CD8-positive, alpha-beta memory T cell (primary cell): ENCODE measurements at regions not wholly inside any gene's neighbourhood (a gene's known extent, or its start where the extent isn't known, plus 50 kb on each side); places are given as distances from the start of the nearest gene placed in this dataset.

Experiments
- CTCF ChIA-PET: fragments of 350-600 bp; sonication (Branson Sonifier 250); formaldehyde crosslinking; loops from one replicate; lab custom pipeline; 2021; ENCODE audit warnings: antibody characterized with exemption; lab: Charles Lee
- POLR2A ChIA-PET: fragments of 350-600 bp; sonication (Branson Sonifier 250); formaldehyde crosslinking; loops from one replicate; lab custom pipeline; 2021; ENCODE audit warnings: antibody characterized with exemption; lab: Charles Lee
- DNase-seq, 5 donors: peaks; one replicate each; pipeline versions ENCODE4 v3.0.0 to v3.0.0-alpha.2; 2020 to 2022; ENCODE audit warnings: mixed read lengths in 1 of 5
- H3K27ac ChIP-seq: one replicate; pipeline ENCODE4 v1.7.0; 2013; ENCODE audit warnings: low read depth, mild to moderate bottlenecking, low read length, moderate library complexity
- H3K27me3 ChIP-seq: 2 replicates; pipeline ENCODE4 v1.7.0; 2013; ENCODE audit warnings: low read length, mild to moderate bottlenecking; ENCODE audit not compliant: insufficient read depth, poor library complexity, severe bottlenecking
- H3K36me3 ChIP-seq: 2 replicates; pipeline ENCODE4 v1.7.0; 2013; ENCODE audit warnings: mild to moderate bottlenecking, low read length, moderate library complexity; ENCODE audit not compliant: insufficient read depth
- H3K4me1 ChIP-seq: 2 replicates; pipeline ENCODE4 v1.7.0; 2013; ENCODE audit warnings: mild to moderate bottlenecking, low read length, moderate library complexity; ENCODE audit not compliant: insufficient read depth
- H3K4me3 ChIP-seq: 2 replicates; pipeline ENCODE4 v1.7.0; 2013; ENCODE audit warnings: mild to moderate bottlenecking, low read length
- H3K9me3 ChIP-seq: 2 replicates; pipeline ENCODE4 v1.7.0; 2013; ENCODE audit warnings: mild to moderate bottlenecking, low read length
- H3K27ac Mint-ChIP-seq, 8 donors: one replicate each; pipeline ENCODE4 v1.8.0; 2020 to 2021; ENCODE audit warnings: mixed read lengths in 8 of 8, mild to moderate bottlenecking in 6 of 8, inconsistent platforms in 3 of 8, moderate library complexity in 3 of 8
- H3K27me3 Mint-ChIP-seq, 2 donors: one replicate each; pipeline ENCODE4 v1.8.0; 2020 to 2021; ENCODE audit warnings: mixed read lengths in 2 of 2, mild to moderate bottlenecking in 1 of 2, moderate library complexity in 1 of 2
- H3K36me3 Mint-ChIP-seq, 3 donors: one replicate each; pipeline ENCODE4 v1.8.0; 2020 to 2021; ENCODE audit warnings: mixed read lengths in 3 of 3, inconsistent platforms in 1 of 3, mild to moderate bottlenecking in 1 of 3
- H3K4me1 Mint-ChIP-seq, 3 donors: one replicate each; pipeline ENCODE4 v1.8.0; 2020 to 2021; ENCODE audit warnings: mixed read lengths in 3 of 3, inconsistent platforms in 1 of 3, mild to moderate bottlenecking in 1 of 3
- H3K4me3 Mint-ChIP-seq, 7 donors: one replicate each; pipeline ENCODE4 v1.8.0; 2020 to 2021; ENCODE audit warnings: mixed read lengths in 7 of 7, mild to moderate bottlenecking in 6 of 7, moderate library complexity in 4 of 7, inconsistent platforms in 2 of 7
- H3K9me3 Mint-ChIP-seq, 5 donors: one replicate each; pipeline ENCODE4 v1.8.0; 2020 to 2022; ENCODE audit warnings: mixed read lengths in 5 of 5, mild to moderate bottlenecking in 3 of 5, moderate library complexity in 2 of 5, inconsistent platforms in 1 of 5

GRCh38 chr6:105791583-105792318 lies 294.4 kb upstream of the PRDM1 start:
- H3K4me3 ChIP-seq = no peak overlapping the region
- H3K4me1 ChIP-seq = no peaks in the 10 kb centered on the region
- H3K9me3 Mint-ChIP-seq = no peaks in the 10 kb centered on the region
- H3K36me3 ChIP-seq = no peaks in the 10 kb centered on the region
- H3K9me3 ChIP-seq = no peaks in the 10 kb centered on the region
- H3K4me1 Mint-ChIP-seq = peaks cover 8 to 41% (median 26%) of the 10 kb centered on the region in 3 donors
- ChIA-PET CTCF (no interaction called here), POLR2A (no interaction called here)
- H3K4me3 Mint-ChIP-seq = no peak overlapping the region
- peaks cover 0 to 16% of the 10 kb centered on the region in 2 donors for H3K27me3 Mint-ChIP-seq
- no peaks in the 10 kb centered on the region for H3K36me3 Mint-ChIP-seq
- H3K27ac Mint-ChIP-seq = peak overlapping the region in 1 of 8 donors; percentile 43
- H3K27me3 ChIP-seq = peaks cover 5% of the 10 kb centered on the region
- H3K27ac ChIP-seq = no peak overlapping the region
- DNase-seq = no peak

- Histone ChIP-seq H3K4me1 (no peaks in the 10 kb centered on the region), H3K36me3 (no peaks in the 10 kb centered on the region), H3K9me3 (no peaks in the 10 kb centered on the region), H3K27ac (no peak overlapping the region), H3K27me3 (peaks cover 5% of the 10 kb centered on the region), H3K4me3 (no peak overlapping the region)
- ChIA-PET POLR2A (no interaction called here), CTCF (no interaction called here)
- Mint-ChIP-seq H3K4me1 (peaks cover 8 to 41% (median 26%) of the 10 kb centered on the region in 3 donors), H3K36me3 (no peaks in the 10 kb centered on the region), H3K4me3 (no peak overlapping the region), H3K9me3 (no peaks in the 10 kb centered on the region), H3K27me3 (peaks cover 0 to 16% of the 10 kb centered on the region in 2 donors), H3K27ac (peak overlapping the region in 1 of 8 donors; percentile 2)
- no peak for DNase-seq
These were observed 295.0 kb upstream of the PRDM1 start for GRCh38 chr6:105791179-105791578.

- Mint-ChIP-seq H3K4me3 (no peak overlapping the region), H3K4me1 (peaks cover 8 to 44% (median 26%) of the 10 kb centered on the region in 3 donors), H3K27ac (no peak overlapping the region), H3K27me3 (peaks cover 0 to 16% of the 10 kb centered on the region in 2 donors), H3K9me3 (no peaks in the 10 kb centered on the region), H3K36me3 (no peaks in the 10 kb centered on the region)
- Histone ChIP-seq H3K36me3 (no peaks in the 10 kb centered on the region), H3K9me3 (no peaks in the 10 kb centered on the region), H3K4me1 (no peaks in the 10 kb centered on the region), H3K27me3 (peaks cover 5% of the 10 kb centered on the region), H3K4me3 (no peak overlapping the region), H3K27ac (no peak overlapping the region)
- DNase-seq = no peak
- CTCF ChIA-PET = interaction anchor here (0.6 kb wide), 1 partner anchor 23 kb away, joined by 3 read pairs; no protein-coding TSS in a partner anchor
- POLR2A ChIA-PET = no interaction called here
These were observed 295.5 kb upstream of the PRDM1 start for GRCh38 chr6:105790635-105791034.

- H3K4me1 ChIP-seq = no peaks in the 10 kb centered on the region
- no peak overlapping the region for H3K27ac ChIP-seq
- no peak overlapping the region for H3K4me3 ChIP-seq
- no peak for DNase-seq
- no peaks in the 10 kb centered on the region for H3K36me3 Mint-ChIP-seq
- H3K36me3 ChIP-seq = no peaks in the 10 kb centered on the region
- CTCF ChIA-PET = no interaction called here
- peaks cover 1 to 16% of the 10 kb centered on the region in 2 donors for H3K27me3 Mint-ChIP-seq
- no peaks in the 10 kb centered on the region for H3K9me3 ChIP-seq
- H3K9me3 Mint-ChIP-seq = no peaks in the 10 kb centered on the region
- no peak overlapping the region for H3K4me3 Mint-ChIP-seq
- peaks cover 5% of the 10 kb centered on the region for H3K27me3 ChIP-seq
- peaks cover 9 to 51% (median 29%) of the 10 kb centered on the region in 3 donors for H3K4me1 Mint-ChIP-seq
- POLR2A ChIA-PET = no interaction called here
- H3K27ac Mint-ChIP-seq = no peak overlapping the region
These were observed 296.2 kb upstream of the PRDM1 start for GRCh38 chr6:105789935-105790334.

- Mint-ChIP-seq H3K27me3 (peaks cover 4 to 16% of the 10 kb centered on the region in 2 donors), H3K36me3 (peaks cover 0 to 2% (median 0%) of the 10 kb centered on the region in 3 donors), H3K4me1 (peaks cover 7 to 62% (median 28%) of the 10 kb centered on the region in 3 donors), H3K4me3 (no peak overlapping the region), H3K9me3 (no peaks in the 10 kb centered on the region), H3K27ac (no peak overlapping the region)
- Histone ChIP-seq H3K36me3 (no peaks in the 10 kb centered on the region), H3K9me3 (no peaks in the 10 kb centered on the region), H3K27me3 (peaks cover 5% of the 10 kb centered on the region), H3K27ac (no peak overlapping the region), H3K4me1 (peaks cover under 1% of the 10 kb centered on the region), H3K4me3 (no peak overlapping the region)
- CTCF ChIA-PET = no interaction called here
- no peak for DNase-seq
- POLR2A ChIA-PET = no interaction called here
These were observed 298.4 kb upstream of the PRDM1 start for GRCh38 chr6:105787747-105788146.

GRCh38 chr6:105786890-105787655 lies 299.1 kb upstream of the PRDM1 start:
- Mint-ChIP-seq H3K4me3 (no peak overlapping the region), H3K36me3 (peaks cover 0 to 2% (median 0%) of the 10 kb centered on the region in 3 donors), H3K27me3 (peaks cover 4 to 16% of the 10 kb centered on the region in 2 donors), H3K9me3 (no peaks in the 10 kb centered on the region), H3K4me1 (peaks cover 13 to 66% (median 31%) of the 10 kb centered on the region in 3 donors), H3K27ac (no peak overlapping the region)
- CTCF ChIA-PET = no interaction called here
- H3K9me3 ChIP-seq = no peaks in the 10 kb centered on the region
- no peak for DNase-seq
- H3K27me3 ChIP-seq = peaks cover 5% of the 10 kb centered on the region
- H3K4me1 ChIP-seq = peaks cover 6% of the 10 kb centered on the region
- no peaks in the 10 kb centered on the region for H3K36me3 ChIP-seq
- H3K27ac ChIP-seq = no peak overlapping the region
- H3K4me3 ChIP-seq = no peak overlapping the region
- POLR2A ChIA-PET = no interaction called here

GRCh38 chr6:105786449-105786848 lies 299.7 kb upstream of the PRDM1 start:
- DNase-seq = no peak
- peaks cover 0 to 2% (median 0%) of the 10 kb centered on the region in 3 donors for H3K36me3 Mint-ChIP-seq
- H3K27ac Mint-ChIP-seq = no peak overlapping the region
- Histone ChIP-seq H3K4me1 (peaks cover 11% of the 10 kb centered on the region), H3K9me3 (no peaks in the 10 kb centered on the region), H3K4me3 (no peak overlapping the region), H3K36me3 (no peaks in the 10 kb centered on the region), H3K27me3 (peaks cover 5% of the 10 kb centered on the region), H3K27ac (no peak overlapping the region)
- peaks cover 4 to 16% of the 10 kb centered on the region in 2 donors for H3K27me3 Mint-ChIP-seq
- ChIA-PET POLR2A (no interaction called here), CTCF (no interaction called here)
- no peaks in the 10 kb centered on the region for H3K9me3 Mint-ChIP-seq
- H3K4me1 Mint-ChIP-seq = peaks cover 20 to 66% (median 31%) of the 10 kb centered on the region in 3 donors
- H3K4me3 Mint-ChIP-seq = no peak overlapping the region
